ENCODE measurements at regions not wholly inside any gene's neighbourhood (a gene's known extent, or its start where the extent isn't known, plus 50 kb on each side); places are given as distances from the start of the nearest gene placed in this dataset.

DNA sequence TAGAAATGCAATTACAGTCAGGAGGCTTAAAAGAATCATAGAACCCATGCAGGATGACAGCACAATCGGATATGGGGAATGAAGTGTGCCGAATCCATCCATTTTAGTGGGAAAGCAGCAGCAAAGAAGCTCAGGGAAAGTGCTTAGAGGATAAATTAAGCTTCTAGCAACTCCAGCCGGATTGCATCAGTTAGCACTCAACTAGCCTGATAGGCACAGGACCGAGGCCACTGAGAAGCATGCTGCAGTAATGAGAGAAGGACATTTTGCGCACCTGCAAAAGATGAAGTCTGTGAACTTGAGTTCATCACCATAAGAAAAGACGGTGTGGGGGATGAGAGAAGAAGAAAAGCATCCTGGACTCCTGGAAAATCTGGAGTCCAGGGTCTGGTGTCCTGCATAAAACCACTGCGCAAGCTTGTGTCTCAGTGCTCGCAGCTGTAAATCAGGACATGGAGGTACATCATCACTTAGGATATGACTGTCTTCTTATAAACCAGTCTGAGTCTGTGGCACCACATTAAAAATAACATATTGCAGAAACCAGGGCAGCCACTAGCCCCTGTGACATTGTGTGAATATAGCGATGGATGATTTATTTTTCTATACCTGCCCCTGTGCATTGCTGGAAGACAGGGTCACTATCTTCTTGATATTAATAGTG is 665.5 kb upstream of the SOX11 start:
- in situ Hi-C loops (cut with HindIII; ENCODE audit: low sequenced_read_pairs), result no loop called here

GRCh38 chr2:5035057-5035488 is 657.1 kb upstream of the SOX11 start:
- in situ Hi-C loops (cut with HindIII; ENCODE audit: low sequenced_read_pairs), result no loop called here

GRCh38 chr2:5036256-5036655 is 655.9 kb upstream of the SOX11 start:
- in situ Hi-C loops (cut with HindIII; ENCODE audit: low sequenced_read_pairs), result no loop called here

DNA sequence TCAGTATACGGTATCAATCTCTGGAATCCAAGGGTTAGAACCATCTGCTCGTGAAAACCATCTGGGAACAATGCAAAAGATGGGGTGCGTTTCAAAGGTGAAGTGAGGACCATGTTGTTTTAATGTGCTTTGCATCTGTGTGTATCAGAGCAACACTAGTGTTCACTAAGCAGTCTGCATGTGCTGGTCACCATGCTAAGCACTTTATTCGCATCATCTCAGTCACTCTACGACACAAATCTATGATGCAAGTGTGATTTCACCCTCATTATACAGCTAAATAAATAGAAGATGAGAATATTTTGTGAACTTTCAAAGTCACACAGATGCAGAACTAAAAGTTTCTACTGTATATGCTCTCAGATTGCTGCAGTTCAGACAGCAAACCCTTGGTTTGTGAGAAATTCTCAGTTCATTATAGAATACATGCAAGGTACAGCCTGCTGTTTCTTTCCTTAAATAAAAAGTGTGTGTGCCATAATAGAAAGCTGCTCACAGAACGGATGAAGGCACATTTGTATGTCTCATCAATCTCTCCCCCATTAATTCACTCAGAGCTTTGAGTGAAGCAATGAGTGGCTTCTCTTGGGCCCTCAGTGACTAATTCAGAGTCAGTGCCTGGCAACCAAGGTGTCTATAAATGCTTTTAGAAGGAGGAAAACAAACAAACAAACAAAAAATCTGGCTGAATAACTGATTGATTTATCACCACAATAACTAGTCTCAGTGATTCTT is 652.8 kb upstream of the SOX11 start:
- in situ Hi-C loops (cut with HindIII; ENCODE audit: low sequenced_read_pairs), result no loop called here

GRCh38 chr2:5040571-5040970 is 651.6 kb upstream of the SOX11 start:
- in situ Hi-C loops (cut with HindIII; ENCODE audit: low sequenced_read_pairs), result no loop called here

GRCh38 chr2:5041501-5041900 is 650.7 kb upstream of the SOX11 start:
- in situ Hi-C loops (cut with HindIII; ENCODE audit: low sequenced_read_pairs), result no loop called here

GRCh38 chr2:5042666-5043440 is 649.3 kb upstream of the SOX11 start:
- in situ Hi-C loops (cut with HindIII; ENCODE audit: low sequenced_read_pairs), result no loop called here

GRCh38 chr2:5051300-5051699 is 640.9 kb upstream of the SOX11 start:
- in situ Hi-C loops (cut with HindIII; ENCODE audit: low sequenced_read_pairs), result no loop called here

GRCh38 chr2:5052905-5053304 is 639.3 kb upstream of the SOX11 start:
- in situ Hi-C loops (cut with HindIII; ENCODE audit: low sequenced_read_pairs), result no loop called here

- in situ Hi-C loops (cut with HindIII; ENCODE audit: low sequenced_read_pairs), result no loop called here
Observed at GRCh38 chr2:5057891-5058351, 634.3 kb upstream of the SOX11 start.

DNA sequence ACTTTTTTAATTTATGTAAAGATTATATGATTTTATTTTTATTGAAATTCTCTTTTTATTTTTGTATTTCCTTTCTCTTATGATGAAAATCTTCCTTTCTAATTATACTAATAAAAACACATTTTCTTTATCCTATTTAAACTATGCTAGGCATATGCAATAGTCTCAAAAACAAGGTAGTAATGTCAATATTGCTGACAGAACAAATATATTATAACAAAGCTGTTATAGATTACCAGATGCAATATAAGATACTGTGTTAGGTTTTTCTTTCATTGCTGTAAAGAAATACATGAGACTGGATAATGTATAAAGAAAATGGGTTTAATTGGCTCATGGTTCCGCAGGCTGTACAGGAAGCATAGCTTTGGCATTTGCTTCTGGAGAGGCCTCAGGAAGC is 631.2 kb upstream of the SOX11 start:
- in situ Hi-C loops (cut with HindIII; ENCODE audit: low sequenced_read_pairs), result no loop called here

GRCh38 chr2:5064687-5065086 is 627.5 kb upstream of the SOX11 start:
- in situ Hi-C loops (cut with HindIII; ENCODE audit: low sequenced_read_pairs), result no loop called here

- in situ Hi-C loops (cut with HindIII; ENCODE audit: low sequenced_read_pairs), result no loop called here
Observed at GRCh38 chr2:5067816-5068215, 624.4 kb upstream of the SOX11 start.

DNA sequence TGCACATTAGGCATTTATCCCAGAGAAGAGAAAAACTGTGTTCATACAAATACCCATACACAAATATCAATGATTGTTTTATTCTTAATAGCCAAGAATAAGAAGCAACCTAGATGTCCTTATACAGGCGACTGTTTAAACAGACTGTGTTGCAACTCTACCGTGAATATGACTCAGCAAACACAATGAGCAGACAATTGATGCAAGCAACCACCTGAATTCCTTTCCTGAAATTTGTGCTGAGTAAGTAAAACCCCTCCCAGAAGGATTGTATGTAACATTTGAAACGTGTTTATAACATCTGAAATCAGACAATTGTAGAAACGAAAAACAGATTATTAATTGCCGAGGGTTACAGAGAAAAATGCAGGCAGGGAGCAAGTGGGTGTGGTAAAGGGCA is 621.9 kb upstream of the SOX11 start:
- in situ Hi-C loops (cut with HindIII; ENCODE audit: low sequenced_read_pairs), result no loop called here

GRCh38 chr2:5074733-5075132 is 617.5 kb upstream of the SOX11 start:
- in situ Hi-C loops (cut with HindIII; ENCODE audit: low sequenced_read_pairs), result no loop called here

DNA sequence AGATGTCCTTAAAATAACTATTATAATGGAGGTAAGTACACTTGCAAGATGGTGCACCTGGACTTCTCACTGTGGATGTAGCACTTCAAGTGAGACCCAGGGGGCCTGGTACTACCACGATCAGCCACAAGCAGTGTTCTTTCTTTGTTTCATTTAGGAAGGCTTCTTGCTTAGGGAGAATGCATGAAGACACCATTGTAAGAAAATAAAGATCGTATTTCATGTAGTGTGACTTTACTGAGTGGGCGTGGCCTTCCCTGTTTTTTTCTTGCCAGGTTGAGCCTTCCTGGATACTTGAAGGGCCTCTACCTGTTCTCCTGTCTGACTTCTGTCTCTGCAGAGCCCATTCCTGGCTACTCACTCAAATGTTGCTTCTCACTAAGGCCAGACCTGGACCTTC is 615.6 kb upstream of the SOX11 start:
- in situ Hi-C loops (cut with HindIII; ENCODE audit: low sequenced_read_pairs), result no loop called here

DNA sequence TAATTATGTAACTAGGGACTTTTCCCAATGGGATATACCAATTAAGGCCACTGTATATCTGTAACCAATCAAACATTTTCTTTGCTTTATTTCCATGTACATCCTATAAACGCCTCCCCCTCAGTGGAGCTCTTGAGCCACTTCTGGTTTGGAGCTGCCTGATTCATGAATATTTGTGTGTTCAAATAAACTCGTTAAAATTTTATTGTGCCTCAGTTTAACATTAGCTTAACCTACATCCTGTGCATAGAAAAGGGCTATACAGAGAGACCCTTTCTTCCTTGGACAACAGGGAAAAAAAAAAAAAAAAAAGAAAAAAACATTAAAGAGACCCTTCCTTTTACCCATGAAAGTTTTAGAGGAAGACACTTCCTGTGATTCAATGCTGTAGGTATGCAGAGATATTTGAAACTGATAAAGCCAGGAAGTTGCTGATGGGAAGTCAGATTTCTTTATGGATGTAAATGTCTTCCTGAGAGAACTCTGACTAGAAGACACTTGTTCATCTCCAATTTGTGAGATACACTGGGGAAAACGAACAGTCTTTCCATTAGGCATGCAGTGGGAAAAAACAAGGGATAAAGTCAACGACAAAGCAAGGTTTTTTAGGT is 614.6 kb upstream of the SOX11 start:
- in situ Hi-C loops (cut with HindIII; ENCODE audit: low sequenced_read_pairs), result no loop called here

- in situ Hi-C loops (cut with HindIII; ENCODE audit: low sequenced_read_pairs), result no loop called here
Observed at GRCh38 chr2:5083402-5083801, 608.8 kb upstream of the SOX11 start.

GRCh38 chr2:5089409-5089808 is 602.8 kb upstream of the SOX11 start:
- in situ Hi-C loops (cut with HindIII; ENCODE audit: low sequenced_read_pairs), result no loop called here

DNA sequence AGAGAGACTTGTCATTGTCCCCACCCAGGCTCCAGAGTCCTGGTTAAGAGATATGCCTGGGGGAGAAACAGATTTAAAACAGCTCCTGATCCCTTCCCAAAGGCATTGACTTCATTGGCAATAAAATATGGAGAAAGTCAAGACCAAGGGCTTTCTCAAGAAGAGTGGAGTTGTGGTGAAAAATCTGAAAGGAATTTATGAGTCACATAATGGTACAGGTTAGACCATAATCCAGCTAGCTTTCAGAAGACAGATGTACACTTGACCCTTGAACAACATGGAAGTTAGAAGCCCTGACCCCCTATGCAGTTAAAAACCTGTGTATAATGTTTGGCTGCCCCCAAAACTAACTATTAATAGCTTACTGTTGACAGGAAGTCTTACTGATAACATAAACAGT is 599.1 kb upstream of the SOX11 start:
- in situ Hi-C loops (cut with HindIII; ENCODE audit: low sequenced_read_pairs), result no loop called here

DNA sequence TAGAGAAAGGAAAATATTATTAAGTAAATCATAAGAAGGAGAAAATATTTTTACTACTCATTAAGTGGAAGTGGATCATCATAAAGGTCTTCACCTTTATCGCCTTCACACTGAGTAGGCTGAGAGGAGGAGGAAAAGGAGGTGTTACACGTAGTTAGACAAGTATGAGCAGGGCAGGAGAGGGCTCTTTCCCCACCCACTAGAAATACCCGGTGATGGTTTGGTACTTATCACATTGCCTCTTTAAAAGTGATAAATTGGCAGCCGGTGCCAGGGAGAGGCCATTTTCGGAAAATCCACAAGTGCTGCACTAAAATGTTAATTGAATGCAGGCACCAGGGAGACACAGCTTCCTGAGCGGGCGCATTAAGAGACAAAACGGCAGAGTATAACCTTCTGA is 598.7 kb upstream of the SOX11 start:
- in situ Hi-C loops (cut with HindIII; ENCODE audit: low sequenced_read_pairs), result no loop called here

Data from endothelial cell of hepatic sinusoid (primary cell).